HCT116 (cell line): ENCODE measurements at regions not wholly inside any gene's neighbourhood (a gene's known extent, or its start where the extent isn't known, plus 50 kb on each side); places are given as distances from the start of the nearest gene placed in this dataset.

Experiments used
- ATAC-seq: fragments of 200-7000 bp; cut with Tn5 transposase; 2 replicates; pipeline ENCODE4 v1.9.1; 2020; ENCODE audit warnings: mild to moderate bottlenecking, moderate library complexity
- BruUV-seq: library from RNA; stranded (reverse); fragments of 400-500 nt; replicated peaks from 2 replicates; lab custom pipeline; 2021; lab: Mats Ljungman, UMichigan
- CTCF ChIA-PET: fragments of 300-600 bp; sonication (Branson Sonifier 250); formaldehyde crosslinking; loops from one replicate; lab custom pipeline; 2021; ENCODE audit warnings: antibody characterized with exemption; lab: Charles Lee
- POLR2A ChIA-PET: fragments of 300-600, 350-600 bp; sonication (Branson Sonifier 250); formaldehyde crosslinking; loops from one replicate; lab custom pipeline; 2021; ENCODE audit warnings: antibody characterized with exemption; lab: Charles Lee
- RAD21 ChIA-PET, 2 experiments: fragments of 300-600 bp; sonication (Branson Sonifier 250); formaldehyde crosslinking; loops; one replicate each; lab custom pipeline; 2023; ENCODE audit warnings: low total read pairs in 2 of 2; ENCODE audit not compliant: uncharacterized antibody in 2 of 2, unreplicated experiment in 2 of 2, low non-redundant PET in 1 of 2; lab: Charles Lee
- DNase-seq: peaks from one replicate; pipeline ENCODE4 v3.0.0-alpha.2; 2010; ENCODE audit warnings: low read depth, low spot score
- H2AFZ ChIP-seq: fragments of 200-600 bp; shearing (Covaris generic), sonication (generic); 2 replicates; pipeline ENCODE4 v1.6.1; 2017; ENCODE audit warnings: low read depth, mixed run types, mixed read lengths, antibody characterized with exemption, low read length; ENCODE audit not compliant: poor library complexity, severe bottlenecking
- H3K27ac ChIP-seq: 2 replicates; pipeline ENCODE4 v1.5.1; 2012; ENCODE audit warnings: low read depth, low read length
- H3K27me3 ChIP-seq: fragments of 200-600 bp; sonication (generic); 2 replicates; pipeline ENCODE4 v1.6.1; 2016; ENCODE audit warnings: mixed run types, low read length, mixed read lengths; ENCODE audit not compliant: insufficient read depth
- H3K36me3 ChIP-seq, 2 experiments: fragments of 200-500 bp in 1 of 2; fragments of 200-600 bp in 1 of 2; sonication (Bioruptor generic) in 1 of 2; sonication (generic) in 1 of 2; 2 replicates each; pipeline versions ENCODE4 v1.5.1 to v1.6.1; 2014 to 2016; ENCODE audit warnings: low read length in 2 of 2, inconsistent platforms in 1 of 2, mixed read lengths in 1 of 2, mixed run types in 1 of 2; ENCODE audit not compliant: insufficient read depth in 2 of 2, control insufficient read depth in 1 of 2
- H3K4me1 ChIP-seq, 2 experiments: fragments of 200-600 bp in 1 of 2; sonication (generic) in 1 of 2; 2 replicates each; pipeline versions ENCODE4 v1.5.1 to v1.6.1; 2012 to 2017; ENCODE audit warnings: low read length in 2 of 2, inconsistent platforms in 1 of 2, mild to moderate bottlenecking in 1 of 2, mixed read lengths in 1 of 2, mixed run types in 1 of 2, moderate library complexity in 1 of 2; ENCODE audit not compliant: insufficient read depth in 2 of 2, control insufficient read depth in 1 of 2
- H3K4me2 ChIP-seq: fragments of 200-600 bp; sonication (generic); 2 replicates; pipeline ENCODE4 v1.6.1; 2017; ENCODE audit warnings: mixed run types, low read length, mixed read lengths
- H3K4me3 ChIP-seq, 2 experiments: fragments of 200-600 bp in 1 of 2; sonication (generic) in 1 of 2; replicated peaks in 1 of 2; 2 replicates each; pipeline ENCODE4 v1.5.1; 2011 to 2016; ENCODE audit warnings: low read length in 2 of 2, control low read depth in 1 of 2, low read depth in 1 of 2, mild to moderate bottlenecking in 1 of 2, mixed read lengths in 1 of 2, mixed run types in 1 of 2
- H3K79me2 ChIP-seq: fragments of 200-600 bp; sonication (generic); 2 replicates; pipeline ENCODE4 v1.6.1; 2017; ENCODE audit warnings: mild to moderate bottlenecking, mixed run types, low read length, moderate library complexity, mixed read lengths; ENCODE audit not compliant: insufficient read depth
- H3K9ac ChIP-seq: fragments of 200-600 bp; sonication (generic); 2 replicates; pipeline ENCODE4 v1.6.1; 2016; ENCODE audit warnings: low read length, mixed read lengths
- H3K9me2 ChIP-seq: fragments of 200-600 bp; sonication (generic), shearing (Covaris generic); 2 replicates; pipeline ENCODE4 v1.6.1; 2017; ENCODE audit warnings: mixed run types, mild to moderate bottlenecking, moderate library complexity; ENCODE audit not compliant: insufficient read depth
- H3K9me3 ChIP-seq, 2 experiments: fragments of 200-500 bp in 1 of 2; fragments of 200-600 bp in 1 of 2; sonication (Bioruptor generic) in 1 of 2; sonication (generic) in 1 of 2; 2 replicates each; pipeline ENCODE4 v1.6.1; 2014 to 2017; ENCODE audit warnings: low read length in 2 of 2, mixed read lengths in 2 of 2, inconsistent platforms in 1 of 2, low read depth in 1 of 2, mild to moderate bottlenecking in 1 of 2, mixed run types in 1 of 2, moderate library complexity in 1 of 2; ENCODE audit not compliant: control insufficient read depth in 1 of 2, insufficient read depth in 1 of 2
- H4K20me1 ChIP-seq: fragments of 200-600 bp; sonication (generic), shearing (Covaris generic); 2 replicates; pipeline ENCODE4 v1.6.1; 2017; ENCODE audit warnings: mixed run types, mild to moderate bottlenecking, moderate library complexity; ENCODE audit not compliant: insufficient read depth
- CEBPB ChIP-seq: IDR thresholded peaks from 2 replicates; pipeline ENCODE4 v1.6.1; 2012; ENCODE audit warnings: low read depth
- EGR1 ChIP-seq: IDR thresholded peaks from 2 replicates; pipeline ENCODE4 v1.6.1; 2012; ENCODE audit warnings: low read depth
- EZH2 ChIP-seq: fragments of 200-600 bp; sonication (generic); IDR thresholded peaks from 2 replicates; pipeline ENCODE4 v1.6.1; 2017; ENCODE audit warnings: antibody characterized with exemption, mixed run types
- POLR2AphosphoS5 ChIP-seq: IDR thresholded peaks from 2 replicates; pipeline ENCODE4 v1.6.1; 2011; ENCODE audit warnings: mild to moderate bottlenecking, low read depth, low read length, moderate library complexity
- RAD21 ChIP-seq: IDR thresholded peaks from 2 replicates; pipeline ENCODE4 v1.6.1; 2012; ENCODE audit warnings: low read depth, mild to moderate bottlenecking
- SP1 ChIP-seq: IDR thresholded peaks from 2 replicates; pipeline ENCODE4 v1.6.1; 2012; ENCODE audit warnings: low read depth
- SRF ChIP-seq: IDR thresholded peaks from 2 replicates; pipeline ENCODE4 v1.6.1; 2012; ENCODE audit warnings: low read depth
- TCF7L2 ChIP-seq: IDR thresholded peaks from 2 replicates; pipeline ENCODE4 v1.7.0; 2011; ENCODE audit warnings: borderline replicate concordance, inconsistent platforms; ENCODE audit not compliant: insufficient read depth, insufficient read length; ENCODE audit errors: extremely low read depth
- YY1 ChIP-seq: IDR thresholded peaks from 2 replicates; pipeline ENCODE4 v1.6.1; 2011; ENCODE audit warnings: low read length, low read depth, moderate library complexity, mild to moderate bottlenecking; ENCODE audit not compliant: insufficient replicate concordance; ENCODE audit errors: extremely low read depth
- ZBTB33 ChIP-seq: IDR thresholded peaks from 2 replicates; pipeline ENCODE4 v1.6.1; 2011; ENCODE audit warnings: mild to moderate bottlenecking, low read length, moderate library complexity; ENCODE audit not compliant: insufficient replicate concordance; ENCODE audit errors: extremely low read depth
- ZNF274 ChIP-seq: fragments of 200-500 bp; sonication (Bioruptor generic); IDR thresholded peaks from 2 replicates; pipeline ENCODE4 v1.6.1; 2014; ENCODE audit warnings: mild to moderate bottlenecking, low read depth, low read length, inconsistent platforms
- intact Hi-C: fragments of 100-400 bp; cut with micrococcal nuclease; formaldehyde crosslinking; loops from 2 replicates; pipeline ENCODE4 v1.10.0; 2022
- TF ChIP-seq, protein P1 (sequence below): IDR thresholded peaks from 2 replicates; pipeline ENCODE4 v1.6.1; 2012

DNA sequence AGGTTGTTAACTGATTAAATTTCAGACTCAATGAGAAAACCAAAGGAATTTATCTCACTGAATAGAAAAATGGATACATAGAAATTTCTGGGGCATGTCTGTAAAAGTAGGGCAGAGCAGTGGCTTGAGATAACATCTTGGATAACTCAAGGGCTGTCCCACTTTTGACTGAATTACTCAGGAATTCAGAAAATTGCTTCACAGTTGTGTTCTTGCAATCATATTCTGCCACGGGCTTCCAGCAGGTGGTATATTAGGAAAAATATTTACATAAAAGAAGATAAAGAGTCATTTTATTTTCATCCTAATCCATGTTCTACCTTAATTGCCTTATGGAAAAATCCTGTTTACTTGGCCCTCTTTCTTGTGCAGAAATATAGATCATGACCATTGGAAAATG, 156.4 kb upstream of the AKIRIN2 start:
- H3K36me3 ChIP-seq: no peaks in the 10 kb centered on the region
- H3K9ac ChIP-seq: no peak overlapping the region
- no peak overlapping the region for H3K27ac ChIP-seq
- ChIA-PET RAD21 (no interaction called here), POLR2A (no interaction called here), CTCF (no interaction called here)
- DNase-seq (no peak), ATAC-seq (no peak)
- H3K27me3 ChIP-seq: no peaks in the 10 kb centered on the region
- no peak overlapping the region for H2AFZ ChIP-seq
- no peaks in the 10 kb centered on the region for H4K20me1 ChIP-seq
- no peaks in the 10 kb centered on the region for H3K9me3 ChIP-seq
- no peaks in the 10 kb centered on the region for H3K9me2 ChIP-seq
- H3K4me2 ChIP-seq: no peak overlapping the region
- BruUV-seq: no TSS peak
- no peaks in the 10 kb centered on the region for H3K79me2 ChIP-seq
- intact Hi-C loops: no loop called here
- H3K4me3 ChIP-seq: no peak overlapping the region
- no peaks in the 10 kb centered on the region for H3K4me1 ChIP-seq
- TF ChIP-seq, protein P1, sequence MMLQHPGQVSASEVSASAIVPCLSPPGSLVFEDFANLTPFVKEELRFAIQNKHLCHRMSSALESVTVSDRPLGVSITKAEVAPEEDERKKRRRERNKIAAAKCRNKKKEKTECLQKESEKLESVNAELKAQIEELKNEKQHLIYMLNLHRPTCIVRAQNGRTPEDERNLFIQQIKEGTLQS: no peak
- TF ChIP-seq POLR2AphosphoS5: no peak
- no peak for TF ChIP-seq SRF
- TF ChIP-seq ZBTB33: no peak
- no peak for TF ChIP-seq RAD21
- TF ChIP-seq, all 23 proteins: peak for 0

DNA sequence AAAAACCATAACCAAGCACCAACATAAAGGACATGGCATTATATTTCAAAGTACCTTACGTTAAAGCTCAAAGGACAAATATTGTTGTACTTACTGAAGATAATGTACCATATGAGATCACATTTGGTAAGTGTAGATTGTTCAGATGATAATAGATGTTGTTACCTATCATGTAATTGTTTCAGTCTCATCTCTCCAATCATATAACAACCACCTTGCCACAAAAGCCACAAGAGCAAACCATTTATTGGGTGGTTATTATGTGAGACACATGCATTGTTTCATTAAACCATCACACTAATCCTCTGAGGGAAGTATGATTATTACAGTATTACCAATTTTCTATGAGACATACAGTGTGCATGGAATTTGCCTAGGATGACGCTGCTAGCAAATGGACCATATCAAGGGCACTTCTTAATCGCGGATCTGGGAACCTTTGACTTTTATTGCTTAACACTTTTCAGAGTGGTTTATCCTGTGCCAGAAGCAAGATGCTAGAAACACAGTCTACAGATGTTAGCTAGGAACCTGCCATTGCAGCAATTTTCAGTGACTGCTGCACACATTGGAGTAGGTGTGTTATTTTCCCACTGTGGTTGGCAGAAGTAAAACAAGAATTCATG, 149.8 kb upstream of the AKIRIN2 start:
- RAD21 ChIA-PET: no interaction called here
- no TSS peak for BruUV-seq
- Histone ChIP-seq H3K4me1 (no peaks in the 10 kb centered on the region), H3K9me2 (no peaks in the 10 kb centered on the region)
- no peak for ATAC-seq
- TF ChIP-seq POLR2AphosphoS5 (no peak), EZH2 (no peak), RAD21 (no peak), SRF (no peak), SP1 (no peak), ZBTB33 (no peak), CEBPB (no peak), ZNF274 (no peak), TCF7L2 (no peak), YY1 (no peak), EGR1 (no peak)
- TF ChIP-seq, protein P1: no peak
- TF ChIP-seq, all 23 proteins: peak for 0
- H3K36me3 ChIP-seq: no peaks in the 10 kb centered on the region
- no peak overlapping the region for H3K9ac ChIP-seq
- H3K4me3 ChIP-seq: no peak overlapping the region
- no peak overlapping the region for H3K27ac ChIP-seq
- CTCF ChIA-PET: no interaction called here
- no peaks in the 10 kb centered on the region for H4K20me1 ChIP-seq
- no peaks in the 10 kb centered on the region for H3K27me3 ChIP-seq
- POLR2A ChIA-PET: no interaction called here
- no peak overlapping the region for H2AFZ ChIP-seq
- H3K79me2 ChIP-seq: no peaks in the 10 kb centered on the region
- H3K4me2 ChIP-seq: no peak overlapping the region
- intact Hi-C loops: no loop called here
- no peak for DNase-seq
- H3K9me3 ChIP-seq: no peaks in the 10 kb centered on the region
